GM12892 (cell line): ENCODE measurements at regions not wholly inside any gene's neighbourhood (a gene's known extent, or its start where the extent isn't known, plus 50 kb on each side); places are given as distances from the start of the nearest gene placed in this dataset.

ENCODE experiments used
- DNase-seq: peaks from one replicate; pipeline ENCODE4 v3.0.0; 2011; ENCODE audit not compliant: insufficient read length
- FAIRE-seq: peaks from 2 replicates; lab custom pipeline; 2011; peaks lifted over from hg19 to GRCh38; lab: Jason Lieb, UNC
- POLR2A ChIP-seq: IDR thresholded peaks from 2 replicates; pipeline ENCODE4 v1.6.1; 2011; ENCODE audit warnings: low read depth, low read length, control low read depth
- POLR2AphosphoS5 ChIP-seq: IDR thresholded peaks from 2 replicates; pipeline ENCODE4 v1.6.1; 2011; ENCODE audit warnings: low read depth, low read length, control low read depth
- TAF1 ChIP-seq: IDR thresholded peaks from 2 replicates; pipeline ENCODE4 v1.6.1; 2011; ENCODE audit warnings: low read depth, mild to moderate bottlenecking, control low read depth, low read length, borderline replicate concordance

- TF ChIP-seq POLR2A (no peak), POLR2AphosphoS5 (no peak), TAF1 (no peak)
- DNase-seq, result no peak
- no peak for FAIRE-seq
Measured at GRCh38 chr2:7844414-7844965, 837.4 kb upstream of the ID2 start.

GRCh38 chr2:7845332-7845731, 836.5 kb upstream of the ID2 start:
- FAIRE-seq (no peak), DNase-seq (no peak)
- TF ChIP-seq POLR2AphosphoS5, result no peak
- no peak for TF ChIP-seq TAF1

- no peak for TF ChIP-seq POLR2A
- no peak for TF ChIP-seq POLR2AphosphoS5
- no peak for TF ChIP-seq TAF1
- DNase-seq (no peak), FAIRE-seq (no peak)
Measured at GRCh38 chr2:7846607-7847006, 835.2 kb upstream of the ID2 start.

- no peak for TF ChIP-seq TAF1
- no peak for TF ChIP-seq POLR2AphosphoS5
- no peak for TF ChIP-seq POLR2A
- FAIRE-seq (no peak), DNase-seq (no peak)
Measured at GRCh38 chr2:7847321-7847720, 834.5 kb upstream of the ID2 start.

- DNase-seq (no peak), FAIRE-seq (no peak)
- no peak for TF ChIP-seq POLR2A
- no peak for TF ChIP-seq POLR2AphosphoS5
- no peak for TF ChIP-seq TAF1
Measured at GRCh38 chr2:7849027-7849426, 832.8 kb upstream of the ID2 start.

GRCh38 chr2:7849531-7849930, 832.3 kb upstream of the ID2 start:
- DNase-seq (no peak), FAIRE-seq (no peak)
- TF ChIP-seq TAF1 (no peak), POLR2A (no peak), POLR2AphosphoS5 (no peak)

- no peak for TF ChIP-seq POLR2AphosphoS5
- no peak for TF ChIP-seq TAF1
- no peak for TF ChIP-seq POLR2A
- no peak for FAIRE-seq
Measured at GRCh38 chr2:7852546-7852945, 829.3 kb upstream of the ID2 start.

GRCh38 chr2:7857904-7858303, 824.0 kb upstream of the ID2 start:
- DNase-seq (no peak), FAIRE-seq (no peak)
- no peak for TF ChIP-seq POLR2AphosphoS5
- TF ChIP-seq TAF1, result no peak
- TF ChIP-seq POLR2A, result no peak

More at GRCh38 chr2:7852546-7852945, 829.3 kb upstream of the ID2 start:
- DNase-seq, result no peak

GRCh38 chr2:7858624-7859023, 823.2 kb upstream of the ID2 start:
- TF ChIP-seq POLR2A (no peak), POLR2AphosphoS5 (no peak), TAF1 (no peak)
- DNase-seq, result no peak
- no peak for FAIRE-seq

- FAIRE-seq, result no peak
- DNase-seq, result no peak
- TF ChIP-seq POLR2AphosphoS5, result no peak
- TF ChIP-seq TAF1, result no peak
Measured at GRCh38 chr2:7860693-7861092, 821.2 kb upstream of the ID2 start.

GRCh38 chr2:7861910-7862702, 819.8 kb upstream of the ID2 start:
- FAIRE-seq, result no peak
- DNase-seq, result no peak
- TF ChIP-seq POLR2AphosphoS5 (no peak), POLR2A (no peak), TAF1 (no peak)

- TF ChIP-seq TAF1 (no peak), POLR2A (no peak), POLR2AphosphoS5 (no peak)
- no peak for FAIRE-seq
Measured at GRCh38 chr2:7866104-7866503, 815.8 kb upstream of the ID2 start.

More at GRCh38 chr2:7866104-7866503, 815.8 kb upstream of the ID2 start:
- DNase-seq, result no peak
